ENCODE measurements at regions not wholly inside any gene's neighbourhood (a gene's known extent, or its start where the extent isn't known, plus 50 kb on each side); places are given as distances from the start of the nearest gene placed in this dataset.

GRCh38 chr2:16154501-16155280 lies 214.3 kb downstream of the MYCN start:
- DNase-seq (ENCODE audit: low read depth) = no peak

GRCh38 chr2:16154061-16154460 lies 213.7 kb downstream of the MYCN start:
- DNase-seq (ENCODE audit: low read depth) = no peak

GRCh38 chr2:16153754-16154035 lies 213.3 kb downstream of the MYCN start:
- no peak for DNase-seq (ENCODE audit: low read depth)

- DNase-seq (ENCODE audit: low read depth) = no peak
Measured at GRCh38 chr2:16152928-16153753, 212.8 kb downstream of the MYCN start.

GRCh38 chr2:16152071-16152927 lies 211.9 kb downstream of the MYCN start:
- DNase-seq (ENCODE audit: low read depth) = no peak

GRCh38 chr2:16151651-16152050 lies 211.3 kb downstream of the MYCN start:
- no peak for DNase-seq (ENCODE audit: low read depth)

- no peak for DNase-seq (ENCODE audit: low read depth)
Measured at GRCh38 chr2:16151281-16151570, 210.9 kb downstream of the MYCN start.

- no peak for DNase-seq (ENCODE audit: low read depth)
Measured at GRCh38 chr2:16150456-16151280, 210.3 kb downstream of the MYCN start.

GRCh38 chr2:16149349-16150243 lies 209.2 kb downstream of the MYCN start:
- no peak for DNase-seq (ENCODE audit: low read depth)

GRCh38 chr2:16148632-16149348 lies 208.4 kb downstream of the MYCN start:
- no peak for DNase-seq (ENCODE audit: low read depth)

- no peak for DNase-seq (ENCODE audit: low read depth)
Measured at GRCh38 chr2:16142383-16143361, 202.3 kb downstream of the MYCN start.

GRCh38 chr2:16141641-16141921 lies 201.2 kb downstream of the MYCN start:
- no peak for DNase-seq (ENCODE audit: low read depth)

GRCh38 chr2:16140771-16141640 lies 200.7 kb downstream of the MYCN start:
- no peak for DNase-seq (ENCODE audit: low read depth)

- no peak for DNase-seq (ENCODE audit: low read depth)
Measured at GRCh38 chr2:16139663-16140615, 199.6 kb downstream of the MYCN start.

GRCh38 chr2:16138811-16139662 lies 198.7 kb downstream of the MYCN start:
- DNase-seq (ENCODE audit: low read depth) = no peak

- no peak for DNase-seq (ENCODE audit: low read depth)
Measured at GRCh38 chr2:16137080-16137755, 196.9 kb downstream of the MYCN start.

All from activated T-helper 9 cell treated with anti-CD3 and anti-CD28 coated beads, Interleukin-2, amount 50 U/mL, for 16 hours (primary cell).